NB4 (cell line): ENCODE measurements at regions not wholly inside any gene's neighbourhood (a gene's known extent, or its start where the extent isn't known, plus 50 kb on each side); places are given as distances from the start of the nearest gene placed in this dataset.

ENCODE experiments used
- POLR2A ChIP-seq: IDR thresholded peaks from 2 replicates; pipeline ENCODE4 v1.6.1; 2011; ENCODE audit warnings: mild to moderate bottlenecking; ENCODE audit not compliant: insufficient read length; ENCODE audit errors: extremely low read depth
- TF ChIP-seq, protein P1 (sequence below): IDR thresholded peaks from one replicate; pipeline ENCODE4 v1.5.1; 2012; ENCODE audit warnings: low read depth, low read length
- TF ChIP-seq, protein P2 (sequence below): IDR thresholded peaks from 2 replicates; pipeline ENCODE4 v1.6.1; 2011; ENCODE audit warnings: low read depth, low read length

DNA sequence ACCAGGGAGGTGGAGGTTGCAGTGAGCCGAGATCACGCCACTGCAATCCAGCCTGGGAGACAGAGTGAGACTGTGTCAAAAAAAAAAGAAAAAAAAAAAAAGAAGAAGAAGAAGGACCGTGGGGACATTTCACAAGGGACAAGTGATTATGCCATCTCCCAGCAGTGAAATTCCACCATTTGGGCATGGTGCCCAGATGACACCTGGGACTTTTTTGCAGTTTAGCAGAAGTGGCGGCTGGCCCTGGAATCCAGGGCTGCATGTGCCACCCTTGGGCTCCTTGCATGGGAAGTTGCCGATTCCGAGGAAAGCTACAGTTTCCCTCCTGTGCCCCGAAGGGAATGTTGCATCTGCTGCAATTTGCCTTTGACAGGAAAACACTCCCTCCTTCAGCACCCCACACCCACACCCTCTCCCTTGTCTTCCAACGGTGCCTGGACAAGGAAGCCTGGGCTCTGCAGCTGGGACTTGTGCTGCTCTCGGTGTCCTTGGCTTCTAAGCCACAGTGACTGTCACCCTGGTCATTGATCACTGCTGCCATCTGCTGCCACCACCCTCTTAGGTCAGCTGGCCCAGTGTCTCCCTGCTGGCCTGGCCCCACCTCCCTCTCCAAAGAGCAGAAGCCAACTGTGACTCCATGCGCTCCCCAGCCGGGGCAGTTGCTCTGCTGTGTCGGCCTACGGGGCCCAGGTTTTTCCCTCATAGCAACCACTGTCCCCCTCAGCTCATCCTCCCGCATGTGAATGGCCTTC, 56.4 kb upstream of the LRRC30 start:
- TF ChIP-seq, protein P1, sequence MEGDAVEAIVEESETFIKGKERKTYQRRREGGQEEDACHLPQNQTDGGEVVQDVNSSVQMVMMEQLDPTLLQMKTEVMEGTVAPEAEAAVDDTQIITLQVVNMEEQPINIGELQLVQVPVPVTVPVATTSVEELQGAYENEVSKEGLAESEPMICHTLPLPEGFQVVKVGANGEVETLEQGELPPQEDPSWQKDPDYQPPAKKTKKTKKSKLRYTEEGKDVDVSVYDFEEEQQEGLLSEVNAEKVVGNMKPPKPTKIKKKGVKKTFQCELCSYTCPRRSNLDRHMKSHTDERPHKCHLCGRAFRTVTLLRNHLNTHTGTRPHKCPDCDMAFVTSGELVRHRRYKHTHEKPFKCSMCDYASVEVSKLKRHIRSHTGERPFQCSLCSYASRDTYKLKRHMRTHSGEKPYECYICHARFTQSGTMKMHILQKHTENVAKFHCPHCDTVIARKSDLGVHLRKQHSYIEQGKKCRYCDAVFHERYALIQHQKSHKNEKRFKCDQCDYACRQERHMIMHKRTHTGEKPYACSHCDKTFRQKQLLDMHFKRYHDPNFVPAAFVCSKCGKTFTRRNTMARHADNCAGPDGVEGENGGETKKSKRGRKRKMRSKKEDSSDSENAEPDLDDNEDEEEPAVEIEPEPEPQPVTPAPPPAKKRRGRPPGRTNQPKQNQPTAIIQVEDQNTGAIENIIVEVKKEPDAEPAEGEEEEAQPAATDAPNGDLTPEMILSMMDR = peak; percentile 14
- TF ChIP-seq POLR2A = no peak
- TF ChIP-seq, protein P2, sequence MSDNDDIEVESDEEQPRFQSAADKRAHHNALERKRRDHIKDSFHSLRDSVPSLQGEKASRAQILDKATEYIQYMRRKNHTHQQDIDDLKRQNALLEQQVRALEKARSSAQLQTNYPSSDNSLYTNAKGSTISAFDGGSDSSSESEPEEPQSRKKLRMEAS = no peak
